ENCODE measurements at regions not wholly inside any gene's neighbourhood (a gene's known extent, or its start where the extent isn't known, plus 50 kb on each side); places are given as distances from the start of the nearest gene placed in this dataset.
"Not testable (repeated sequence)": the region's sequence is repeated elsewhere in the genome, so short reads cannot be mapped to it uniquely, and the experiment has no call there.

GRCh38 chr2:134035605-134036370 is 218.1 kb upstream of the MGAT5 start:
- no peak for DNase-seq

GRCh38 chr2:134039912-134040581 is 213.8 kb upstream of the MGAT5 start:
- no peak for DNase-seq

GRCh38 chr2:134040626-134041172 is 213.2 kb upstream of the MGAT5 start:
- DNase-seq, result not testable (repeated sequence)

GRCh38 chr2:134041877-134042276 is 212.0 kb upstream of the MGAT5 start:
- DNase-seq, result no peak

GRCh38 chr2:134043028-134043427 is 210.8 kb upstream of the MGAT5 start:
- DNase-seq, result not testable (repeated sequence)

- no peak for DNase-seq
These were observed 201.7 kb upstream of the MGAT5 start for GRCh38 chr2:134052173-134052572.

GRCh38 chr2:134056173-134056572 is 197.7 kb upstream of the MGAT5 start:
- DNase-seq, result no peak

GRCh38 chr2:134061066-134061465 is 192.8 kb upstream of the MGAT5 start:
- not testable (repeated sequence) for DNase-seq

- DNase-seq, result not testable (repeated sequence)
These were observed 191.6 kb upstream of the MGAT5 start for GRCh38 chr2:134062235-134062634.

GRCh38 chr2:134063916-134064315 is 190.0 kb upstream of the MGAT5 start:
- DNase-seq, result not testable (repeated sequence)

- DNase-seq, result no peak
These were observed 183.6 kb upstream of the MGAT5 start for GRCh38 chr2:134070281-134070741.

GRCh38 chr2:134072341-134072740 is 181.5 kb upstream of the MGAT5 start:
- DNase-seq, result no peak

- DNase-seq, result no peak
These were observed 180.8 kb upstream of the MGAT5 start for GRCh38 chr2:134073023-134073422.

GRCh38 chr2:134074619-134075018 is 179.3 kb upstream of the MGAT5 start:
- DNase-seq, result no peak

- DNase-seq, result no peak
These were observed 178.7 kb upstream of the MGAT5 start for GRCh38 chr2:134075204-134075603.

GRCh38 chr2:134078354-134078753 is 175.5 kb upstream of the MGAT5 start:
- DNase-seq, result no peak

GRCh38 chr2:134079373-134079772 is 174.5 kb upstream of the MGAT5 start:
- DNase-seq, result no peak

GRCh38 chr2:134080386-134081089 is 173.3 kb upstream of the MGAT5 start:
- DNase-seq, result no peak

- no peak for DNase-seq
These were observed 172.5 kb upstream of the MGAT5 start for GRCh38 chr2:134081238-134081938.

GRCh38 chr2:134083548-134083947 is 170.3 kb upstream of the MGAT5 start:
- DNase-seq, result no peak

- no peak for DNase-seq
These were observed 167.2 kb upstream of the MGAT5 start for GRCh38 chr2:134086594-134087219.

- DNase-seq, result no peak
These were observed 166.4 kb upstream of the MGAT5 start for GRCh38 chr2:134087371-134087921.

Data from T1000 (cell line).